ENCODE measurements at regions not wholly inside any gene's neighbourhood (a gene's known extent, or its start where the extent isn't known, plus 50 kb on each side); places are given as distances from the start of the nearest gene placed in this dataset.

- no peak for DNase-seq (ENCODE audit: low read depth, low spot score)
- in situ Hi-C loops (cut with HindIII; ENCODE audit: low pct_unique_long_range_greater_than_20kb, low sequenced_read_pairs), result loop anchor here (10.0 kb wide), 1 partner anchor 217 kb away; no protein-coding TSS in a partner anchor
These were observed 115.9 kb upstream of the LGALSL start for GRCh38 chr2:64338108-64338507.

- DNase-seq (ENCODE audit: low read depth, low spot score), result no peak
- in situ Hi-C loops (cut with HindIII; ENCODE audit: low pct_unique_long_range_greater_than_20kb, low sequenced_read_pairs), result loop anchor here (10.0 kb wide), 1 partner anchor 216 kb away; no protein-coding TSS in a partner anchor
These were observed 115.0 kb upstream of the LGALSL start for GRCh38 chr2:64338910-64339500.

- in situ Hi-C loops (cut with HindIII; ENCODE audit: low pct_unique_long_range_greater_than_20kb, low sequenced_read_pairs), result no loop called here
- no peak for DNase-seq (ENCODE audit: low read depth, low spot score)
These were observed 112.5 kb upstream of the LGALSL start for GRCh38 chr2:64341461-64341860.

GRCh38 chr2:64342195-64343099 lies 111.5 kb upstream of the LGALSL start:
- in situ Hi-C loops (cut with HindIII; ENCODE audit: low pct_unique_long_range_greater_than_20kb, low sequenced_read_pairs), result no loop called here

GRCh38 chr2:64344999-64345576 lies 108.9 kb upstream of the LGALSL start:
- in situ Hi-C loops (cut with HindIII; ENCODE audit: low pct_unique_long_range_greater_than_20kb, low sequenced_read_pairs), result no loop called here
- peak; percentile 21 for DNase-seq (ENCODE audit: low read depth, low spot score)

More at GRCh38 chr2:64342195-64343099, 111.5 kb upstream of the LGALSL start:
- no peak for DNase-seq (ENCODE audit: low read depth, low spot score)

GRCh38 chr2:64345998-64346397 lies 108.0 kb upstream of the LGALSL start:
- no peak for DNase-seq (ENCODE audit: low read depth, low spot score)
- in situ Hi-C loops (cut with HindIII; ENCODE audit: low pct_unique_long_range_greater_than_20kb, low sequenced_read_pairs), result no loop called here

- in situ Hi-C loops (cut with HindIII; ENCODE audit: low pct_unique_long_range_greater_than_20kb, low sequenced_read_pairs), result no loop called here
These were observed 105.4 kb upstream of the LGALSL start for GRCh38 chr2:64348386-64349130.

GRCh38 chr2:64349131-64349530 lies 104.8 kb upstream of the LGALSL start:
- DNase-seq (ENCODE audit: low read depth, low spot score), result no peak
- in situ Hi-C loops (cut with HindIII; ENCODE audit: low pct_unique_long_range_greater_than_20kb, low sequenced_read_pairs), result no loop called here

More at GRCh38 chr2:64348386-64349130, 105.4 kb upstream of the LGALSL start:
- no peak for DNase-seq (ENCODE audit: low read depth, low spot score)

- in situ Hi-C loops (cut with HindIII; ENCODE audit: low pct_unique_long_range_greater_than_20kb, low sequenced_read_pairs), result no loop called here
- no peak for DNase-seq (ENCODE audit: low read depth, low spot score)
These were observed 103.0 kb upstream of the LGALSL start for GRCh38 chr2:64350996-64351395.

GRCh38 chr2:64352292-64352691 lies 101.7 kb upstream of the LGALSL start:
- no peak for DNase-seq (ENCODE audit: low read depth, low spot score)
- in situ Hi-C loops (cut with HindIII; ENCODE audit: low pct_unique_long_range_greater_than_20kb, low sequenced_read_pairs), result no loop called here

- DNase-seq (ENCODE audit: low read depth, low spot score), result no peak
- in situ Hi-C loops (cut with HindIII; ENCODE audit: low pct_unique_long_range_greater_than_20kb, low sequenced_read_pairs), result no loop called here
These were observed 98.9 kb upstream of the LGALSL start for GRCh38 chr2:64354857-64355680.

- in situ Hi-C loops (cut with HindIII; ENCODE audit: low pct_unique_long_range_greater_than_20kb, low sequenced_read_pairs), result no loop called here
- no peak for DNase-seq (ENCODE audit: low read depth, low spot score)
These were observed 97.1 kb upstream of the LGALSL start for GRCh38 chr2:64356906-64357305.

- in situ Hi-C loops (cut with HindIII; ENCODE audit: low pct_unique_long_range_greater_than_20kb, low sequenced_read_pairs), result no loop called here
- DNase-seq (ENCODE audit: low read depth, low spot score), result no peak
These were observed 94.6 kb upstream of the LGALSL start for GRCh38 chr2:64359171-64359891.

- in situ Hi-C loops (cut with HindIII; ENCODE audit: low pct_unique_long_range_greater_than_20kb, low sequenced_read_pairs), result no loop called here
- DNase-seq (ENCODE audit: low read depth, low spot score), result peak; percentile 18
These were observed 93.9 kb upstream of the LGALSL start for GRCh38 chr2:64359892-64360657.

GRCh38 chr2:64361151-64361938 lies 92.6 kb upstream of the LGALSL start:
- DNase-seq (ENCODE audit: low read depth, low spot score), result no peak
- in situ Hi-C loops (cut with HindIII; ENCODE audit: low pct_unique_long_range_greater_than_20kb, low sequenced_read_pairs), result no loop called here
